ENCODE measurements at regions not wholly inside any gene's neighbourhood (a gene's known extent, or its start where the extent isn't known, plus 50 kb on each side); places are given as distances from the start of the nearest gene placed in this dataset.

DNA sequence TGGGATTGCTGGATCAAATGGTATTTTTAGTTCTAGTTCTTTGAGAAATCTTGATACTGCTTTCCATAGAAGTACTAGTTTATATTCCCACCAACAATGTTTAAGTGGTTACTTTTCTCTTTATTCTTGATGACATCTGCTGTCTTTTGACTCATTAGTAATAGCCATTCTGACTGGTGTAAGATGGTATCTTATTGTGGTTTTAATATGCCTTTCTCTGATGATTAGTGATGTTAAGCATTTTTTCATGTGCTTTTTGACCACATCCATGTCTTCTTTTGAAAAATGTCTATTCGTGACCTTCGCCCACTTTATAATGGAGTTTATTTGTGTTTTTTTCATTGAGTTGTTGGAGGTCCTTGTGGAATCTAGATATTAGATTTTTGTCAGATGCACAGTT, 865.7 kb downstream of the SLC6A15 start:
- Histone ChIP-seq H3K9ac (ENCODE audit: low read length) (no peak overlapping the region), H3K4me1 (ENCODE audit: low read length) (no peaks in the 10 kb centered on the region), H3K79me2 (ENCODE audit: low read length) (no peaks in the 10 kb centered on the region), H3K4me3 (ENCODE audit: low read length) (no peak overlapping the region), H3K27ac (ENCODE audit: low read length) (no peak overlapping the region), H3K36me3 (replicated peaks; ENCODE audit: low read depth, low read length) (no peaks in the 10 kb centered on the region), H3K9me3 (ENCODE audit: insufficient read depth, low read length) (no peaks in the 10 kb centered on the region), H2AFZ (ENCODE audit: low read depth, low read length) (no peak overlapping the region), H4K20me1 (ENCODE audit: insufficient read depth, low read length) (no peaks in the 10 kb centered on the region), H3K4me2 (ENCODE audit: low read length) (no peak overlapping the region), H3K27me3 (ENCODE audit: low read depth, low read length) (no peaks in the 10 kb centered on the region)
- TF ChIP-seq, protein P1, sequence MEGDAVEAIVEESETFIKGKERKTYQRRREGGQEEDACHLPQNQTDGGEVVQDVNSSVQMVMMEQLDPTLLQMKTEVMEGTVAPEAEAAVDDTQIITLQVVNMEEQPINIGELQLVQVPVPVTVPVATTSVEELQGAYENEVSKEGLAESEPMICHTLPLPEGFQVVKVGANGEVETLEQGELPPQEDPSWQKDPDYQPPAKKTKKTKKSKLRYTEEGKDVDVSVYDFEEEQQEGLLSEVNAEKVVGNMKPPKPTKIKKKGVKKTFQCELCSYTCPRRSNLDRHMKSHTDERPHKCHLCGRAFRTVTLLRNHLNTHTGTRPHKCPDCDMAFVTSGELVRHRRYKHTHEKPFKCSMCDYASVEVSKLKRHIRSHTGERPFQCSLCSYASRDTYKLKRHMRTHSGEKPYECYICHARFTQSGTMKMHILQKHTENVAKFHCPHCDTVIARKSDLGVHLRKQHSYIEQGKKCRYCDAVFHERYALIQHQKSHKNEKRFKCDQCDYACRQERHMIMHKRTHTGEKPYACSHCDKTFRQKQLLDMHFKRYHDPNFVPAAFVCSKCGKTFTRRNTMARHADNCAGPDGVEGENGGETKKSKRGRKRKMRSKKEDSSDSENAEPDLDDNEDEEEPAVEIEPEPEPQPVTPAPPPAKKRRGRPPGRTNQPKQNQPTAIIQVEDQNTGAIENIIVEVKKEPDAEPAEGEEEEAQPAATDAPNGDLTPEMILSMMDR (IDR thresholded peaks at IDR 0.05; ENCODE audit: low read depth, low read length): no peak
- no peak for TF ChIP-seq EZH2phosphoT487 (IDR thresholded peaks at IDR 0.05; ENCODE audit: low read depth)

- no peak overlapping the region for H3K27ac ChIP-seq (ENCODE audit: low read length)
- H4K20me1 ChIP-seq (ENCODE audit: insufficient read depth, low read length): no peaks in the 10 kb centered on the region
- H3K27me3 ChIP-seq (ENCODE audit: low read depth, low read length): no peaks in the 10 kb centered on the region
- H3K4me2 ChIP-seq (ENCODE audit: low read length): no peak overlapping the region
- H3K4me3 ChIP-seq (ENCODE audit: low read length): no peak overlapping the region
- H3K36me3 ChIP-seq (replicated peaks; ENCODE audit: low read depth, low read length): no peaks in the 10 kb centered on the region
- TF ChIP-seq EZH2phosphoT487 (IDR thresholded peaks at IDR 0.05; ENCODE audit: low read depth): no peak
- TF ChIP-seq, protein P1 (IDR thresholded peaks at IDR 0.05; ENCODE audit: low read depth, low read length): no peak
- no peaks in the 10 kb centered on the region for H3K9me3 ChIP-seq (ENCODE audit: insufficient read depth, low read length)
- H2AFZ ChIP-seq (ENCODE audit: low read depth, low read length): no peak overlapping the region
- no peak overlapping the region for H3K9ac ChIP-seq (ENCODE audit: low read length)
- no peaks in the 10 kb centered on the region for H3K4me1 ChIP-seq (ENCODE audit: low read length)
- H3K79me2 ChIP-seq (ENCODE audit: low read length): no peaks in the 10 kb centered on the region
Observed at GRCh38 chr12:84043355-84043754, 869.2 kb downstream of the SLC6A15 start.

- Histone ChIP-seq H2AFZ (ENCODE audit: low read depth, low read length) (no peak overlapping the region), H3K4me3 (ENCODE audit: low read length) (no peak overlapping the region), H3K79me2 (ENCODE audit: low read length) (no peaks in the 10 kb centered on the region), H3K27ac (ENCODE audit: low read length) (no peak overlapping the region), H3K36me3 (replicated peaks; ENCODE audit: low read depth, low read length) (no peaks in the 10 kb centered on the region), H4K20me1 (ENCODE audit: insufficient read depth, low read length) (no peaks in the 10 kb centered on the region), H3K4me1 (ENCODE audit: low read length) (no peaks in the 10 kb centered on the region), H3K9ac (ENCODE audit: low read length) (no peak overlapping the region), H3K4me2 (ENCODE audit: low read length) (no peak overlapping the region), H3K27me3 (ENCODE audit: low read depth, low read length) (no peaks in the 10 kb centered on the region), H3K9me3 (ENCODE audit: insufficient read depth, low read length) (peaks cover 2% of the 10 kb centered on the region; the same call in 1 of the 2 replicates)
- TF ChIP-seq EZH2phosphoT487 (IDR thresholded peaks at IDR 0.05; ENCODE audit: low read depth): no peak
- TF ChIP-seq, protein P1 (IDR thresholded peaks at IDR 0.05; ENCODE audit: low read depth, low read length): no peak
Observed at GRCh38 chr12:84038242-84038641, 874.4 kb downstream of the SLC6A15 start.

- H4K20me1 ChIP-seq (ENCODE audit: insufficient read depth, low read length): no peaks in the 10 kb centered on the region
- H3K4me1 ChIP-seq (ENCODE audit: low read length): no peaks in the 10 kb centered on the region
- H3K36me3 ChIP-seq (replicated peaks; ENCODE audit: low read depth, low read length): no peaks in the 10 kb centered on the region
- no peaks in the 10 kb centered on the region for H3K79me2 ChIP-seq (ENCODE audit: low read length)
- H3K9ac ChIP-seq (ENCODE audit: low read length): no peak overlapping the region
- H3K4me2 ChIP-seq (ENCODE audit: low read length): no peak overlapping the region
- peaks cover 6% of the 10 kb centered on the region; the same call in 1 of the 2 replicates for H3K9me3 ChIP-seq (ENCODE audit: insufficient read depth, low read length)
- H3K4me3 ChIP-seq (ENCODE audit: low read length): no peak overlapping the region
- no peaks in the 10 kb centered on the region for H3K27me3 ChIP-seq (ENCODE audit: low read depth, low read length)
- no peak overlapping the region for H3K27ac ChIP-seq (ENCODE audit: low read length)
- TF ChIP-seq EZH2phosphoT487 (IDR thresholded peaks at IDR 0.05; ENCODE audit: low read depth): no peak
- TF ChIP-seq, protein P1 (IDR thresholded peaks at IDR 0.05; ENCODE audit: low read depth, low read length): no peak
- H2AFZ ChIP-seq (ENCODE audit: low read depth, low read length): no peak overlapping the region
Observed at GRCh38 chr12:84036912-84037311, 875.7 kb downstream of the SLC6A15 start.
